SU-DHL-6 (cell line): ENCODE measurements at regions not wholly inside any gene's neighbourhood (a gene's known extent, or its start where the extent isn't known, plus 50 kb on each side); places are given as distances from the start of the nearest gene placed in this dataset.
"Not testable (repeated sequence)": the region's sequence is repeated elsewhere in the genome, so short reads cannot be mapped to it uniquely, and the experiment has no call there.

Source experiments
- H2AFZ ChIP-seq: fragments of 200-600 bp; sonication (generic); 2 replicates; pipeline ENCODE4 v1.6.1; 2014; ENCODE audit warnings: low read depth, mild to moderate bottlenecking, moderate library complexity, mixed read lengths, antibody characterized with exemption, low read length; ENCODE audit not compliant: severe bottlenecking
- H3F3A ChIP-seq: fragments of 200-600 bp; shearing (Covaris generic); 2 replicates; pipeline ENCODE4 v1.6.0; 2016; ENCODE audit warnings: antibody characterized with exemption, mild to moderate bottlenecking; ENCODE audit not compliant: insufficient read depth
- H3K27ac ChIP-seq: fragments of 200-600 bp; sonication (generic); 2 replicates; pipeline ENCODE4 v1.5.1; 2016; ENCODE audit warnings: low read depth, mild to moderate bottlenecking, low read length, moderate library complexity, mixed read lengths
- H3K27me3 ChIP-seq: fragments of 200-600 bp; sonication (generic), shearing (Covaris generic); 2 replicates; pipeline ENCODE4 v1.6.0; 2014; ENCODE audit warnings: mild to moderate bottlenecking, low read length
- H3K36me3 ChIP-seq: fragments of 200-600 bp; sonication (generic); 2 replicates; pipeline ENCODE4 v1.6.1; 2014; ENCODE audit warnings: mild to moderate bottlenecking, low read length, mixed read lengths
- H3K4me2 ChIP-seq: fragments of 300-600, 200-600 bp; shearing (Covaris generic), sonication (generic); 2 replicates; pipeline ENCODE4 v1.6.0; 2014; ENCODE audit warnings: low read length, low read depth, mild to moderate bottlenecking; ENCODE audit not compliant: poor library complexity, severe bottlenecking
- H3K4me3 ChIP-seq: fragments of 200-600 bp; sonication (generic); 2 replicates; pipeline ENCODE4 v1.5.1; 2014; ENCODE audit warnings: antibody characterized with exemption, low read length, mild to moderate bottlenecking, mixed read lengths; ENCODE audit not compliant: insufficient read depth, poor library complexity, severe bottlenecking
- H3K79me2 ChIP-seq: fragments of 200-600 bp; sonication (generic); 2 replicates; pipeline ENCODE4 v1.6.1; 2014; ENCODE audit warnings: mild to moderate bottlenecking, low read length, moderate library complexity; ENCODE audit not compliant: insufficient read depth
- H3K9ac ChIP-seq: fragments of 200-600 bp; sonication (generic); 2 replicates; pipeline ENCODE4 v1.7.0; 2014; ENCODE audit warnings: mild to moderate bottlenecking, low read length
- H3K9me2 ChIP-seq: fragments of 200-600 bp; sonication (generic); replicated peaks from 2 replicates; pipeline ENCODE4 v1.6.1; 2014; ENCODE audit warnings: low read length; ENCODE audit not compliant: insufficient read depth
- H3K9me3 ChIP-seq: fragments of 200-600 bp; sonication (generic); 2 replicates; pipeline ENCODE4 v1.6.1; 2014; ENCODE audit warnings: low read length, mixed read lengths; ENCODE audit not compliant: insufficient read depth
- H4K20me1 ChIP-seq: fragments of 200-600 bp; sonication (generic); 2 replicates; pipeline ENCODE4 v1.6.1; 2014; ENCODE audit warnings: low read depth, mild to moderate bottlenecking, antibody characterized with exemption, low read length, moderate library complexity, mixed read lengths
- CTCF ChIP-seq: fragments of 200-600 bp; sonication (generic); IDR thresholded peaks from one replicate; pipeline ENCODE4 v1.5.1; 2017; ENCODE audit warnings: antibody characterized with exemption, mild to moderate bottlenecking, low read length, moderate library complexity; ENCODE audit not compliant: insufficient read depth, poor library complexity, severe bottlenecking
- EZH2phosphoT487 ChIP-seq: fragments of 200-600 bp; sonication (generic), shearing (Covaris generic); conservative IDR thresholded peaks from 2 replicates; pipeline ENCODE4 v1.6.1; 2018; ENCODE audit warnings: mild to moderate bottlenecking, antibody characterized with exemption, low read length, moderate library complexity, mixed read lengths

DNA sequence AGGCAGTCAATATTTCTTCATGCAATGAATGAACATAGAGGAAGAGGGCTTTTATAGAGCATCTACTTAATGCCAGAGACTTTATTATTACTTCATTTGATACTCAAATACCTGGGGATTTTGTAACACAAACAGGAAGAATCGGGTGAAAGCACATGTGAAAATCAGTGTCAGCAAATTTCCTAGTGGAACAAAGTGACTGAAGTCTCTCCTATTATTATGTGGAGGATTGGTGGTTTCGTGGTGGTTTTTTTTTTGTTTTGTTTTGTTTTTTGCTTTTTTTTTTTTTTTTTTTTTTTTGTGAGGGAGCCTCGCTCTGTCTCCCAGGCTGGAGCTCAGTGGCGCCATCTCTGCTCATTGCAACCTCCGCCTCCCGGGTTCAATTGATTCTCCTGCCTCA lies 207.0 kb downstream of the RRAGB start:
- Histone ChIP-seq H3K9ac (no peak overlapping the region), H3K27ac (no peak overlapping the region), H3K27me3 (no peaks in the 10 kb centered on the region), H3F3A (no peaks in the 10 kb centered on the region), H4K20me1 (no peaks in the 10 kb centered on the region), H3K9me2 (no peaks in the 10 kb centered on the region), H3K79me2 (no peaks in the 10 kb centered on the region), H3K4me2 (no peak overlapping the region), H2AFZ (no peak overlapping the region), H3K36me3 (no peaks in the 10 kb centered on the region), H3K4me3 (no peak overlapping the region), H3K9me3 (no peaks in the 10 kb centered on the region)
- TF ChIP-seq EZH2phosphoT487 (no peak), CTCF (no peak)

GRCh38 chrX:55928529-55928928 lies 211.0 kb downstream of the RRAGB start:
- not testable (repeated sequence) for H3K36me3 ChIP-seq, H3K9me3 ChIP-seq, H2AFZ ChIP-seq, H4K20me1 ChIP-seq, H3K9me2 ChIP-seq, H3F3A ChIP-seq, H3K27me3 ChIP-seq, H3K27ac ChIP-seq, H3K4me2 ChIP-seq, H3K79me2 ChIP-seq, H3K4me3 ChIP-seq, H3K9ac ChIP-seq
